Choroid plexus epithelial cell (primary cell): ENCODE measurements at regions not wholly inside any gene's neighbourhood (a gene's known extent, or its start where the extent isn't known, plus 50 kb on each side); places are given as distances from the start of the nearest gene placed in this dataset.

Experiments used
- DNase-seq: peaks from one replicate; pipeline ENCODE4 v3.0.0-alpha.2; 2010; ENCODE audit warnings: low read depth
- H3K4me3 ChIP-seq: 2 replicates; pipeline ENCODE4 v1.5.1; 2011; ENCODE audit warnings: low read depth, mild to moderate bottlenecking, control low read depth, low read length, moderate library complexity
- CTCF ChIP-seq: conservative IDR thresholded peaks from 2 replicates; pipeline ENCODE4 v1.5.1; 2011; ENCODE audit warnings: low read depth, mild to moderate bottlenecking, control low read depth, inconsistent platforms, low read length, moderate library complexity

- no peak for DNase-seq
- no peak overlapping the region for H3K4me3 ChIP-seq
- no peak for TF ChIP-seq CTCF
Observed at GRCh38 chr15:25184356-25185155, 229.8 kb downstream of the SNRPN start.

- TF ChIP-seq CTCF: no peak
- DNase-seq: no peak
- no peak overlapping the region for H3K4me3 ChIP-seq
Observed at GRCh38 chr15:25185156-25185710, 230.4 kb downstream of the SNRPN start.

GRCh38 chr15:25185791-25186190 is 231.0 kb downstream of the SNRPN start:
- TF ChIP-seq CTCF: no peak
- no peak for DNase-seq
- H3K4me3 ChIP-seq: no peak overlapping the region

- DNase-seq: no peak
- TF ChIP-seq CTCF: no peak
- no peak overlapping the region for H3K4me3 ChIP-seq
Observed at GRCh38 chr15:25186411-25186810, 231.6 kb downstream of the SNRPN start.

- no peak for TF ChIP-seq CTCF
- DNase-seq: no peak
- no peak overlapping the region for H3K4me3 ChIP-seq
Observed at GRCh38 chr15:25186906-25187645, 232.3 kb downstream of the SNRPN start.

GRCh38 chr15:25188051-25188450 is 233.3 kb downstream of the SNRPN start:
- no peak for DNase-seq
- TF ChIP-seq CTCF: no peak

More at GRCh38 chr15:25188051-25188450, 233.3 kb downstream of the SNRPN start:
- no peak overlapping the region for H3K4me3 ChIP-seq
